Kidney tubule cell (primary cell): ENCODE measurements at regions not wholly inside any gene's neighbourhood (a gene's known extent, or its start where the extent isn't known, plus 50 kb on each side); places are given as distances from the start of the nearest gene placed in this dataset.
A peak's percentile ranks its signal among the peaks of the same experiment; 100 is the strongest.

Experiments used
- DNase-seq: peaks from one replicate; pipeline ENCODE4 v3.0.0-alpha.2; 2018; ENCODE audit warnings: low spot score

DNA sequence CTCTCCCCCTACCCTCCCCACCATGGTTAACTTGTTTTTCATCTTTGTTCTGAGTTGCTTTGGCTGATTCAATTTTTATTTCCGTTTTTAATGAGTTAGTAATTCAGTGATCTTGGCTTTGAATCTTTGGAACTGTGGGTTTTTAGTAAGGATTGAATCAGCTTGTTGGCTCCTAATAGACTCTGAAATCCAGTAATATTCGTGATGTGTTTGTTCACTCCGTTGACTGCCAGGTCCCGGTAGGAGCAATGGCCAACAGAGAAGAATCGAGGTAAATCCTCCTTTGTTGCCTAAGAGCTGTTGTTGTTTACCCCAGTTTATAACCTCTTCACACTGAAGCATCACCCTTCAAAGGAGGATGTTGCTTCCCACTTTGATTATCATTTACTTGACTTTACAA, 92.7 kb downstream of the PCSK1 start:
- DNase-seq, result peak; percentile 16

DNA sequence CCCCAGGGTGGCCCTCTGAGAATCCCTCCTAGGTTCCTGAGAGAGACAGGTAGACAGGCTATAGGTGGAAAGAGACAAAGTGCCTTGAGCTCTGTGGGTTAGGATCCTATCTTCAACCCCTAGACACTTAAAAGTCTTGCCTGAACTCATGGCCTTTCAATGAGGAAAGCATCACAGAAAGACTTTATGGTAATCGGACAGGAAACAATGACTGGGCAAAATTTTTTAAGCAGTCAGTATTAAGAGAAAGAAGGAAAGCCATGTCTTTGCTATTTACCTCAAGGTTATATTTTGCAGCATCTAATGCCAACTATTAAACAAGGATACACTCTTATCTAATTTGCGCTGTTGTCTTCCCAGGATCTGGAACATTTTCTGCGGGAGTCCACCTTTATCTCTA, 93.2 kb downstream of the PCSK1 start:
- no peak for DNase-seq

- DNase-seq, result peak; percentile 15
Observed at GRCh38 chr5:96338624-96339415, 94.2 kb downstream of the PCSK1 start.

- no peak for DNase-seq
Observed at GRCh38 chr5:96338091-96338490, 95.0 kb downstream of the PCSK1 start.

DNA sequence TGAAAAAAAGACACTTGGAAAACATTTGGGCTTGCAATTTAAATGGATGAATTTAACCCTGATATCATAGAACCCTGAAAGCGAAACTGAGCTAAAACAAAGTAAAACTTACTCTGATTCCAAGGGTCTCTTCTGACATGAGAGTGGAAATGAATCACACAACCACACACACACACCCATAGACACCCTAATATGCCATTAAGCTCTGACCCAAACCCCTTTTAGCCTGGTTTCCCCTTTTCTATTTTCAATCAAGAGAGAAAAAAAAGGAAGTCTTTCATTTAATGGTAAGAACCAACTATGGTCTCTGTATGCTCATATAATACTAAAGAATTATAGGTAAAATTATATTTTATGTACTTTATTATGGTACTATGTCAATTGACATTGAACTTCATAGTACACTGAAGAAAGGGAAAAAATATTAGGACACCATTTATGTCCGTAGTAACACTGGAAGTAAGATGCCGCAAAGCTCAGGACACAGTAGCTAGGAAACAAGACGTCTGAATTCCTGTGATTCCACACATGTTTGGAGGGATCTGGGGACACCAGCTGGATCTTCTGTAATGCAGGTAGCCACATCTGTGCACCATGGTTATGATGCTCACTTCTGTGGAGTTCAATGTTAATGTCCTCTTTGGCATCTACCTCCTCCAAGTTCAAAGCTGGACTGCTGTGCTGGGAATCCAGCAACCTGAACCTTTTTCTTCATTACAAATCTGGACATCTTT, 95.8 kb downstream of the PCSK1 start:
- DNase-seq, result no peak

- DNase-seq, result peak; percentile 85
Observed at GRCh38 chr5:96336351-96336985, 96.6 kb downstream of the PCSK1 start.

GRCh38 chr5:96335873-96336272, 97.2 kb downstream of the PCSK1 start:
- DNase-seq, result peak; percentile 81

GRCh38 chr5:96333391-96333790, 99.7 kb downstream of the PCSK1 start:
- no peak for DNase-seq

DNA sequence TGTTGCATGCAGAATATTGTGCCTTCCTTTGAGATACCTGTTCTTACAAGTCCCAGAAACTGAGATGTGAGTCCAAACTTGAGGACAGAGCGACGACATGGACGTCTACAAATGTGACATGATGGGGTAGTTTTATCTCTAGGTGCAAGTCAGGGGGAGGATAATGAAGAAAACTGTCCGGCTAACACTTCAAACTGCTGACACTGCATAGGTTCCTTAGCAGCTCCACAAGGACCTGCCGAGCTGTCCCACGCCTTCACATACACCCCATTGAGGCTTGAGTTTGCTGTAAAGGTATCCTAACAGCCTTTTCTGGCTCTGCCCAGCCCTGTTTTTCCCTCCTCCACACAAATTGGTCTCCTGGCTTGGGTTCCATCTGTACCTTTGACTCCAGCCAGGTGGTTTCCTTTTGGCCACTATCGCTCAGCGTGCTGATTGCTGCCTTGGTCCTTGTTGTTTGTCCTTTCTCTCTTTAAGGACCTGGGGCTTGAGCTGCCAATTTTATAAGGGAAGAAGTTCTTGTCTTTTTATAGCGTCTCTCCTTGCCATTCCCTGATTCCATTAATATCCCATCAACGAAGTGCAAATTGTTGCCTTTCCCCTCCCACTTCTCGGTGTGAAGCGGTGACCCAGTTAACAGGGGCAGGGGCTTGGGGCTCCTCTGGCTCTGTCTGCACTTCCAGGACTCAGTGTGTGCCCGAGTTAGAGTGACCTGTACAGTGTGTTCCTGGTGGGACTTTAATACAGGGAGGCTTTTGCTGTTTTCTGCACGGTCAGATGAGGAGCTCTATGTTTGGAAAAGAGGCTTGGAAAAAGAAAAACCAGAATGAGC, 100.3 kb downstream of the PCSK1 start:
- DNase-seq, result no peak

DNA sequence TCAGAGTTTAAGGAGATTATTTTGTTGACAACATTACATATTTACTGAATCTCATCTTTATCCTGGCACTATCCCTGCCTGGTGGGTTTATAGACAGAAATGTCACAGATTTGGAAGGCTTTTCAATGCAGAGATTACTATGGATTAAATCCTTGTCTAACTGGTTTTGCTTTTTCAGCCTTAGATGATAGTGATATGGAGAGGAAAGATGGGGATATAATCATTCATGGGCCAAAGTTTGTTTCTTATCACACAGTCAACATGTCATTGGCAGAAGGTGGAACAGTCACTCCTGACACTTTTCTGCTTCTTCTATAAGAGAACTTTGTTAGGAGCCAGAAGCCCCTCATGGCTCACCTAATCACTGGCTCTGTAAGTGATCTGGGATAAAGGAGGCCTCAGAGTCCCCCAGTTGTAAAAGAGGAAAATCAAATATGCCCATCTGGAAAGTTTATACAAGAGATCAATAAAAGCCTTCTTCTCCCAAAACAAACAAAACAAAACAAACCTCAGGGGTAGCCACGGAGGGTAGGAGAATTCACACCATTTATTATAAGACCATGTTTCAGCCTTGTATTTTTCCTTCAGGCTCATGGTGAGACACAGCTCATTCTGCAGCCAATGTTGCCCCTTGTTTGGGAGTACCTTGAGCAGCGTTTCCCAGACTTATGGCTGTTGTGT, 101.2 kb downstream of the PCSK1 start:
- no peak for DNase-seq

- DNase-seq, result no peak
Observed at GRCh38 chr5:96331210-96331609, 101.8 kb downstream of the PCSK1 start.

DNA sequence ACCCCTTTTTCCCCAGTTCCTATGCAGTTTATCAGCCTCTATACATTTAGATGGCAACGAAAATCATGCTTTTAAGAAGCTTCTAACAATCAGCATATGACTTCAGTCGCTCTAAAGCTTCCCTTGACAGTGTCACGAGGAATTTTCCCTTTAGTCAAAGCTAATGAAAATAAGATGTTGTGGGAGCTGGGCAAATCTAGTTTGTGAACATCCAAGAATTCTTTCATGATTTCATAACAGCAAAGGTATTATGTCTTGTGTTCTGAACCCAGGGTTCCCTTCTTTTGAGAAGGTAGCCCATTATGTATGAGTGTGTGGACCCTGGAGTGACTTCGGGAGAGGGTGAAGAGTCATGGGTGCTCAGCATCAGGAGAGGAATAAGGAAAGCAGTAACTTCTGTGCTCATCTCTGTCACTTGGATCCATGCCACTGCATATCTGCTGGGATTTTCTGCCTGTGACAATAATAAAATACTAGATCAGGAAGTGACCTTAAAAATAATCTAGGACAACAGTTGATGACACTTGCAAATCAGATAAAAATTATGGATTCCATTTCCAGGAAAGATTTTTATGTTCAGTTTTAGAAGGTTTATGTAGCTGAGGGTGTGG, 102.4 kb downstream of the PCSK1 start:
- no peak for DNase-seq

DNA sequence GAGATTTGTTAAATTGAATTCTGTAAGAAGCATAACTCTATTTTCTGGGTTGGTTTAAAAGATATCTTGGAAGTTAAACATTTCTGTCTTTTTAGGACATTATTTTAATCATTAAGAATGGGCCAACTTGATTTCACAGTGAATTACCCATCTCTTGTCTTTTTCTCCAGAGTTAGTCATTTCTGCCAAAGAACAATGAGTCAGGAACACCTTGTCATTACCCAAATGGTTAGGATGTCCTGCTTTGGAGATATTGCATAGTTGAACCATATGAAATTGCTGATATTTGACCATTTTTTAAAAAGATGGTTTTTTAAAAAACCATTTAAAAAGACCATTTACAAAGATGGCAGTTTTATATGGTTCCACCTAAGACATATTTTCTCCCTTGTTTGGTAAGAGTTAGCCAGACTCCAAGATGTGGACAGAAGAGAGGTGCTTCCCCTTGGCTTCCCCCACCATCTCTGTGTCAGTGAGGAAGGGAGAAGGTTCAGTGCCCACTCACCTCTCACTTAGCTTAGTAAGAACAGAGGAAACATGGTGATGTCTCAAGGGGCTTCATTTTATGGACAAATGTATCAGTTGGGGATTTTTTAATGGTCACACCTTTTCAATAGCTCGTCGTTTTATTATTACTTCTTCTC, 103.0 kb downstream of the PCSK1 start:
- peak; percentile 40 for DNase-seq

- no peak for DNase-seq
Observed at GRCh38 chr5:96329289-96329688, 103.8 kb downstream of the PCSK1 start.

- DNase-seq, result no peak
Observed at GRCh38 chr5:96327722-96328121, 105.3 kb downstream of the PCSK1 start.

- DNase-seq, result no peak
Observed at GRCh38 chr5:96326902-96327301, 106.1 kb downstream of the PCSK1 start.

- peak; percentile 80 for DNase-seq
Observed at GRCh38 chr5:96324708-96325107, 108.3 kb downstream of the PCSK1 start.

DNA sequence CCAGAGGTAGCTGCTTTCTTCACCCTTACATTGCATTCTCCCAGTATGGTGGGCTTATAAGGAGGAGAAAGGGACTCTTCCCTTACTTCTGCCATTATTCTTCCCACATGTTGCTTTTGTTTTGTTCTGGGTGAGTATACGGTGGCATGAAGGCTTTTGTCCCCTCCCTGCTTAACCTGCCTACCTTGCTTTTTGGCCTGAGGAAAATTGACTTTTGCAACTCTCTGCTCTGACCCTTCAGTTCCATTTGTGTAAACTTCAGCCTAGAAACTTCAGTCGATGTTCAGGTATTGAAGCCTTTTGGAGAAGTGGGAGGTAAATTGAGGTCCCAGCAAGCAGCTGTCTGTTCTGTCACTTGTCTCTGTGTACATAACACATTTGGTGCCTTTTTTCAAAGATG, 110.2 kb downstream of the PCSK1 start:
- no peak for DNase-seq

DNA sequence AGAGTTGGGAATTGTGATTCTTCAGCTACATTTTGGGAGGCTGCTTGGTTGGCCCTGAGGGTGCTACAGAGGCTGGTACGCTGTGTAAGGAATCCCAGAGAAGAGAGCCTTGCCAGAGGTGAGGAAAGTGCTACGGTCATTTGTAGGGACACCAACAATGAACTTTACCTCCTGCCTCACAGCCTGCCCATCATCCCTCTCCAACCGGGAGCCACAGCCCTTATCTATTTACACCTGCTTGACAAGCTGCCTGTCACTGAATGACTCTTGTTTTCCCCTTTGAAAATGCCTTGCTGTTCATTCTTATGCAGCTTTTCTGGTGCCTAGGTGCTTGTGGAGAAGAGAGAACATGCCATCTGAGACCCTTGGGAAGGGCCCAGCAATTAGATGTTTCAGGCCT, 110.8 kb downstream of the PCSK1 start:
- no peak for DNase-seq

- no peak for DNase-seq
Observed at GRCh38 chr5:96321345-96321744, 111.7 kb downstream of the PCSK1 start.

DNA sequence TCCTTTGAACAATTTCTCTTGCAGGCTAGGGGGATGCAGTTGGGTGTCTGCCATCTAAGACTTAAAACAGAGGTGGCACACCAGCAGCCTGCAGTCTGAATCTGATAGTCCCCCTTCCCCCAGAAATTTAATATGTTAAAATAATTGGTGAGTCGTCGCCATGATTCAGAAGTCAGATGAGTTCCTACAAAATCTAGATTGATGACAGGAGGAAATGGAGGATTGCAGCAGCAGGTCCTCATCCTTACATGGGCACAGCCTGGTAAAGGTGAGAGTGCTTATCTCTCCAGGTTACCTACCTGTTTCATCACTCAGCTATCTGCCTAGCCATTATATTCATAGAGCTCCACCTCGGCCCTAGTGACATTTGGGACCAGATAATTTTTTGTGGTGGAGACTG, 112.3 kb downstream of the PCSK1 start:
- no peak for DNase-seq
